GM12892 (cell line): ENCODE measurements at regions not wholly inside any gene's neighbourhood (a gene's known extent, or its start where the extent isn't known, plus 50 kb on each side); places are given as distances from the start of the nearest gene placed in this dataset.

Experiments
- POLR2A ChIP-seq: IDR thresholded peaks from 2 replicates; pipeline ENCODE4 v1.6.1; 2011; ENCODE audit warnings: low read depth, low read length, control low read depth
- POLR2AphosphoS5 ChIP-seq: IDR thresholded peaks from 2 replicates; pipeline ENCODE4 v1.6.1; 2011; ENCODE audit warnings: low read depth, low read length, control low read depth
- TAF1 ChIP-seq: IDR thresholded peaks from 2 replicates; pipeline ENCODE4 v1.6.1; 2011; ENCODE audit warnings: low read depth, mild to moderate bottlenecking, control low read depth, low read length, borderline replicate concordance

- TF ChIP-seq TAF1 (no peak), POLR2A (no peak), POLR2AphosphoS5 (no peak)
Observed at GRCh38 chrX:50967736-50968135, 57.2 kb downstream of the BMP15 start.
